DOHH2 (cell line): ENCODE measurements at regions not wholly inside any gene's neighbourhood (a gene's known extent, or its start where the extent isn't known, plus 50 kb on each side); places are given as distances from the start of the nearest gene placed in this dataset.

Source experiments
- H3F3A ChIP-seq: fragments of 200-600 bp; sonication (generic), shearing (Covaris generic); 2 replicates; pipeline ENCODE4 v1.6.0; 2016; ENCODE audit warnings: antibody characterized with exemption, mild to moderate bottlenecking; ENCODE audit not compliant: control insufficient read depth, insufficient read depth
- H3K27ac ChIP-seq: fragments of 200-600 bp; sonication (generic); 2 replicates; pipeline ENCODE4 v1.5.1; 2014; ENCODE audit warnings: low read depth, mild to moderate bottlenecking, low read length, moderate library complexity
- H3K27me3 ChIP-seq: fragments of 200-600 bp; sonication (generic); 2 replicates; pipeline ENCODE4 v1.6.1; 2014; ENCODE audit warnings: mild to moderate bottlenecking, low read length, mixed read lengths; ENCODE audit not compliant: control insufficient read depth
- H3K36me3 ChIP-seq: fragments of 200-600 bp; sonication (generic); 2 replicates; pipeline ENCODE4 v1.6.1; 2014; ENCODE audit warnings: mild to moderate bottlenecking, low read length, moderate library complexity, mixed read lengths; ENCODE audit not compliant: control insufficient read depth
- H3K4me1 ChIP-seq: fragments of 200-600 bp; sonication (generic); 2 replicates; pipeline ENCODE4 v1.6.1; 2014; ENCODE audit warnings: mild to moderate bottlenecking, low read length, mixed read lengths; ENCODE audit not compliant: control insufficient read depth
- H3K4me2 ChIP-seq: fragments of 200-600 bp; sonication (generic); 2 replicates; pipeline ENCODE4 v1.6.0; 2014; ENCODE audit warnings: mild to moderate bottlenecking, low read length, moderate library complexity
- H3K4me3 ChIP-seq: fragments of 200-600 bp; sonication (generic); 2 replicates; pipeline ENCODE4 v1.5.1; 2014; ENCODE audit warnings: mild to moderate bottlenecking, low read length, mixed read lengths
- H3K79me2 ChIP-seq: fragments of 200-600 bp; sonication (generic); 2 replicates; pipeline ENCODE4 v1.6.1; 2014; ENCODE audit warnings: mild to moderate bottlenecking, low read length, mixed read lengths; ENCODE audit not compliant: control insufficient read depth
- H3K9me2 ChIP-seq: fragments of 200-600 bp; sonication (generic); replicated peaks from 2 replicates; pipeline ENCODE4 v1.6.1; 2014; ENCODE audit warnings: mild to moderate bottlenecking, low read length, mixed read lengths; ENCODE audit not compliant: control insufficient read depth
- H3K9me3 ChIP-seq: fragments of 200-600 bp; sonication (generic); 2 replicates; pipeline ENCODE4 v1.6.1; 2014; ENCODE audit warnings: antibody characterized with exemption, low read length, mixed read lengths; ENCODE audit not compliant: control insufficient read depth, insufficient read depth
- H4K20me1 ChIP-seq: fragments of 200-600 bp; sonication (generic); 2 replicates; pipeline ENCODE4 v1.6.0; 2014; ENCODE audit warnings: low read depth, mild to moderate bottlenecking, antibody characterized with exemption, low read length, moderate library complexity; ENCODE audit not compliant: control insufficient read depth, insufficient read depth
- CTCF ChIP-seq: fragments of 200-600 bp; sonication (generic); IDR thresholded peaks from one replicate; pipeline ENCODE4 v1.5.1; 2014; ENCODE audit warnings: antibody characterized with exemption, mild to moderate bottlenecking, low read depth, low read length; ENCODE audit not compliant: poor library complexity, severe bottlenecking
- EZH2phosphoT487 ChIP-seq: fragments of 200-600 bp; sonication (generic); IDR thresholded peaks from 2 replicates; pipeline ENCODE4 v1.6.1; 2017; ENCODE audit warnings: borderline replicate concordance, mild to moderate bottlenecking, antibody characterized with exemption, low read length, moderate library complexity, mixed read lengths

GRCh38 chr14:65297744-65298143, 114.8 kb upstream of the FUT8 start:
- Histone ChIP-seq H4K20me1 (no peaks in the 10 kb centered on the region), H3F3A (peaks cover 4% of the 10 kb centered on the region; the same call in 1 of the 2 replicates), H3K9me2 (no peaks in the 10 kb centered on the region), H3K9me3 (no peaks in the 10 kb centered on the region), H3K79me2 (peaks cover 3% of the 10 kb centered on the region; the same call in 1 of the 2 replicates), H3K4me2 (no peak overlapping the region), H3K4me3 (no peak overlapping the region), H3K27me3 (no peaks in the 10 kb centered on the region), H3K4me1 (peaks cover 56% of the 10 kb centered on the region), H3K27ac (no peak overlapping the region), H3K36me3 (no peaks in the 10 kb centered on the region)
- TF ChIP-seq CTCF, result no peak

GRCh38 chr14:65299826-65300225, 112.7 kb upstream of the FUT8 start:
- H3K27ac ChIP-seq, result no peak overlapping the region
- no peak overlapping the region for H3K4me2 ChIP-seq
- no peaks in the 10 kb centered on the region for H3K36me3 ChIP-seq
- H4K20me1 ChIP-seq, result no peaks in the 10 kb centered on the region
- no peaks in the 10 kb centered on the region for H3K9me2 ChIP-seq
- peaks cover 3% of the 10 kb centered on the region; the same call in 1 of the 2 replicates for H3K79me2 ChIP-seq
- TF ChIP-seq CTCF, result no peak
- no peak for TF ChIP-seq EZH2phosphoT487
- H3K9me3 ChIP-seq, result no peaks in the 10 kb centered on the region
- H3K4me3 ChIP-seq, result no peak overlapping the region
- peaks cover 16% of the 10 kb centered on the region for H3F3A ChIP-seq
- peaks cover 74% of the 10 kb centered on the region for H3K4me1 ChIP-seq
- H3K27me3 ChIP-seq, result no peaks in the 10 kb centered on the region

GRCh38 chr14:65301862-65302539, 110.5 kb upstream of the FUT8 start:
- TF ChIP-seq CTCF (no peak), EZH2phosphoT487 (no peak)
- H3K4me2 ChIP-seq, result peak overlapping the region; percentile 86
- peaks cover 8% of the 10 kb centered on the region for H3K79me2 ChIP-seq
- H3K36me3 ChIP-seq, result peaks cover 1% of the 10 kb centered on the region; the same call in 1 of the 2 replicates
- H3K27me3 ChIP-seq, result no peaks in the 10 kb centered on the region
- peaks cover 29% of the 10 kb centered on the region for H3F3A ChIP-seq
- no peaks in the 10 kb centered on the region for H3K9me2 ChIP-seq
- peak overlapping the region; percentile 69 for H3K4me3 ChIP-seq
- H3K4me1 ChIP-seq, result peaks cover 88% of the 10 kb centered on the region
- H4K20me1 ChIP-seq, result no peaks in the 10 kb centered on the region
- peak overlapping the region; percentile 99 for H3K27ac ChIP-seq
- no peaks in the 10 kb centered on the region for H3K9me3 ChIP-seq
